ENCODE measurements at regions not wholly inside any gene's neighbourhood (a gene's known extent, or its start where the extent isn't known, plus 50 kb on each side); places are given as distances from the start of the nearest gene placed in this dataset.

DNA sequence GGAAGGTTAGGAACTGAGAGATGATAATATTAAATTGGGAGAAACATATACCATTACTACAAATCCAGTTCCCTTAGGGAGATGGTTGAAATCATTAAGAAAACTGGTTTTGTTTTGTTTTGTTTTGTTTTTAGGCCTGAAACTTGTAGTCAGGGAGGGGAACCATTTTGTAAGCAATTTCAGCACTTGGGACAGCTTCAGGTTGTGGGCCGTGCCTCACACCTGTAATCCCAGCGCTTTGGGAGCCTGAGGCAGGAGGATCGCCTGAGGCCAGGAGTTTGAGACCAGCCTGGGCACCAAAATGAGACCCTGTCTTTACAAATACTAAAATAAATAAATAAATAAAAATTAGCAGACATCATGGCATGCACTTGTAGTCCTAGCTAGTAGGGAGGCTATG is 694.3 kb upstream of the NR5A2 start:
- Histone ChIP-seq H3K27ac (no peak overlapping the region), H3K27me3 (no peaks in the 10 kb centered on the region), H3K9me3 (no peaks in the 10 kb centered on the region), H3K4me3 (no peak overlapping the region), H3K4me1 (no peaks in the 10 kb centered on the region), H3K36me3 (replicated peaks in 1 of 2; ENCODE audit: insufficient read depth in 1 of 2, low read depth in 2 of 2) (no peaks in the 10 kb centered on the region)
- intact Hi-C loops (cut with DNase I), result no loop called here
- ATAC-seq (no peak), DNase-seq (no peak)
- 93 to 96% methylated on average over 3 of the region's 3 CpGs for WGBS, 2 donors
- no peak for TF ChIP-seq POLR2A (IDR thresholded peaks at IDR 0.05)
- TF ChIP-seq, protein P1, sequence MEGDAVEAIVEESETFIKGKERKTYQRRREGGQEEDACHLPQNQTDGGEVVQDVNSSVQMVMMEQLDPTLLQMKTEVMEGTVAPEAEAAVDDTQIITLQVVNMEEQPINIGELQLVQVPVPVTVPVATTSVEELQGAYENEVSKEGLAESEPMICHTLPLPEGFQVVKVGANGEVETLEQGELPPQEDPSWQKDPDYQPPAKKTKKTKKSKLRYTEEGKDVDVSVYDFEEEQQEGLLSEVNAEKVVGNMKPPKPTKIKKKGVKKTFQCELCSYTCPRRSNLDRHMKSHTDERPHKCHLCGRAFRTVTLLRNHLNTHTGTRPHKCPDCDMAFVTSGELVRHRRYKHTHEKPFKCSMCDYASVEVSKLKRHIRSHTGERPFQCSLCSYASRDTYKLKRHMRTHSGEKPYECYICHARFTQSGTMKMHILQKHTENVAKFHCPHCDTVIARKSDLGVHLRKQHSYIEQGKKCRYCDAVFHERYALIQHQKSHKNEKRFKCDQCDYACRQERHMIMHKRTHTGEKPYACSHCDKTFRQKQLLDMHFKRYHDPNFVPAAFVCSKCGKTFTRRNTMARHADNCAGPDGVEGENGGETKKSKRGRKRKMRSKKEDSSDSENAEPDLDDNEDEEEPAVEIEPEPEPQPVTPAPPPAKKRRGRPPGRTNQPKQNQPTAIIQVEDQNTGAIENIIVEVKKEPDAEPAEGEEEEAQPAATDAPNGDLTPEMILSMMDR (IDR thresholded peaks at IDR 0.05), result no peak

- Histone ChIP-seq H3K27me3 (no peaks in the 10 kb centered on the region), H3K27ac (no peak overlapping the region), H3K9me3 (no peaks in the 10 kb centered on the region), H3K4me1 (no peaks in the 10 kb centered on the region), H3K36me3 (replicated peaks in 1 of 2; ENCODE audit: insufficient read depth in 1 of 2, low read depth in 2 of 2) (no peaks in the 10 kb centered on the region), H3K4me3 (no peak overlapping the region)
- DNase-seq (no peak), ATAC-seq (no peak)
- intact Hi-C loops (cut with DNase I), result no loop called here
- TF ChIP-seq POLR2A (IDR thresholded peaks at IDR 0.05), result no peak
- TF ChIP-seq, protein P1 (IDR thresholded peaks at IDR 0.05), result no peak
- 69 to 70% methylated on average over 1 of the region's 1 CpG for WGBS, 2 donors
Measured at GRCh38 chr1:199335496-199335895, 692.0 kb upstream of the NR5A2 start.

GRCh38 chr1:199336745-199337640 is 690.5 kb upstream of the NR5A2 start:
- Histone ChIP-seq H3K36me3 (replicated peaks in 1 of 2; ENCODE audit: insufficient read depth in 1 of 2, low read depth in 2 of 2) (no peaks in the 10 kb centered on the region), H3K9me3 (no peaks in the 10 kb centered on the region), H3K27ac (no peak overlapping the region), H3K4me3 (no peak overlapping the region), H3K4me1 (no peaks in the 10 kb centered on the region), H3K27me3 (no peaks in the 10 kb centered on the region)
- intact Hi-C loops (cut with DNase I), result no loop called here
- WGBS, 2 donors, result 92 to 100% methylated on average over 2 to 4 of the region's 4 CpGs
- TF ChIP-seq, protein P1 (IDR thresholded peaks at IDR 0.05), result no peak
- no peak for TF ChIP-seq POLR2A (IDR thresholded peaks at IDR 0.05)
- DNase-seq (no peak), ATAC-seq (no peak)

GRCh38 chr1:199338760-199339159 is 688.8 kb upstream of the NR5A2 start:
- TF ChIP-seq POLR2A (IDR thresholded peaks at IDR 0.05), result no peak
- TF ChIP-seq, protein P1 (IDR thresholded peaks at IDR 0.05), result no peak
- intact Hi-C loops (cut with DNase I), result no loop called here
- 65 to 71% methylated on average over 1 of the region's 1 CpG for WGBS, 2 donors
- no peaks in the 10 kb centered on the region for H3K9me3 ChIP-seq
- no peaks in the 10 kb centered on the region for H3K36me3 ChIP-seq (replicated peaks in 1 of 2; ENCODE audit: insufficient read depth in 1 of 2, low read depth in 2 of 2)
- no peak overlapping the region for H3K4me3 ChIP-seq
- no peaks in the 10 kb centered on the region for H3K27me3 ChIP-seq
- DNase-seq (no peak), ATAC-seq (no peak)
- H3K4me1 ChIP-seq, result no peaks in the 10 kb centered on the region
- no peak overlapping the region for H3K27ac ChIP-seq

GRCh38 chr1:199352351-199352750 is 675.2 kb upstream of the NR5A2 start:
- Histone ChIP-seq H3K27me3 (no peaks in the 10 kb centered on the region), H3K9me3 (no peaks in the 10 kb centered on the region), H3K4me1 (peaks cover 1% of the 10 kb centered on the region), H3K4me3 (no peak overlapping the region), H3K27ac (no peak overlapping the region), H3K36me3 (replicated peaks in 1 of 2; ENCODE audit: insufficient read depth in 1 of 2, low read depth in 2 of 2) (no peaks in the 10 kb centered on the region)
- no peak for TF ChIP-seq POLR2A (IDR thresholded peaks at IDR 0.05)
- TF ChIP-seq, protein P1 (IDR thresholded peaks at IDR 0.05), result no peak
- no peak for ATAC-seq
- DNase-seq, result no peak
- intact Hi-C loops (cut with DNase I), result no loop called here
- WGBS, 2 donors, result 60 to 70% methylated on average over 5 of the region's 5 CpGs
